CD4-positive, alpha-beta T cell treated with Interleukin-6 at 100 ng/mL for 8 hours (primary cell): ENCODE measurements at regions not wholly inside any gene's neighbourhood (a gene's known extent, or its start where the extent isn't known, plus 50 kb on each side); places are given as distances from the start of the nearest gene placed in this dataset.
A peak's percentile ranks its signal among the peaks of the same experiment; 100 is the strongest.

Experiments
- DNase-seq: peaks from one replicate; pipeline ENCODE4 v3.0.0-alpha.2; 2020; ENCODE audit warnings: mixed read lengths, low spot score

DNA sequence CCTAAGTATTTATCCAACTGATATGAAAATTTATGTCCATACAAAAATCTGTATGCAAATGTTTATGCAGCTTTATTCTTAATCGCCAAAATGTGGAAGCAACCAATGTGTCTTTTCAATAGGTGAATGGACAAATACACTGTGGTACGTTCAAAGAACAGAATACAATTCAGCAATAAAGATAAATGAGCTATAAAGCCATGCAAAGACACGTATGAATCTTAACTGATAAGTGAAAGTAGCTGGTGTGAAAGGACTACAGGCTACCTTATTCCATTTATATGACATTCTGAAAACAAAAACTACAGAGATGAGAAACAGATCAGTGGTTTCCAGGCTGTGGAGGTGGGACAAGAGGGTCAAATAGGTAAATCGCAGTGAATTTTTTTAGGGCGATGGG, 419.6 kb upstream of the B3GALT2 start:
- DNase-seq, result no peak

DNA sequence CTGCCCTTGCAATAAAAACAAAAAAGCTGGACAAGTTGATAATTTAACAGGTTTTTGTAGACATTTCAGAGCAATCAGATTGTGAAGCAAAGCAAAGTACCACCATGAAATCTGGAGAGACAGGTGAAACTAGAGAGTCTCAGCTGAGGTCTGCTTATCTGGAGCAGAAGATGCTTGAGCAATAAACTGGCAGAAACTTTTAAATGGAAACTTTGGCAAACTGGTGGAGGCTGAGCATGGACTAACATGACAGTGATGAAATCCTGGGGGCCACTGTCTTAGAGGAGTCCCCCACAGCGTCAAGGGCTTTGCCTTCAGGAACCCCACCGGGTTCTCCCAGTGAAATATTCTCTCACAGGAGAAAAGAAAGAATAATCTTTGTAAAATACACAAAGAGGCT, 416.3 kb upstream of the B3GALT2 start:
- DNase-seq, result no peak

DNA sequence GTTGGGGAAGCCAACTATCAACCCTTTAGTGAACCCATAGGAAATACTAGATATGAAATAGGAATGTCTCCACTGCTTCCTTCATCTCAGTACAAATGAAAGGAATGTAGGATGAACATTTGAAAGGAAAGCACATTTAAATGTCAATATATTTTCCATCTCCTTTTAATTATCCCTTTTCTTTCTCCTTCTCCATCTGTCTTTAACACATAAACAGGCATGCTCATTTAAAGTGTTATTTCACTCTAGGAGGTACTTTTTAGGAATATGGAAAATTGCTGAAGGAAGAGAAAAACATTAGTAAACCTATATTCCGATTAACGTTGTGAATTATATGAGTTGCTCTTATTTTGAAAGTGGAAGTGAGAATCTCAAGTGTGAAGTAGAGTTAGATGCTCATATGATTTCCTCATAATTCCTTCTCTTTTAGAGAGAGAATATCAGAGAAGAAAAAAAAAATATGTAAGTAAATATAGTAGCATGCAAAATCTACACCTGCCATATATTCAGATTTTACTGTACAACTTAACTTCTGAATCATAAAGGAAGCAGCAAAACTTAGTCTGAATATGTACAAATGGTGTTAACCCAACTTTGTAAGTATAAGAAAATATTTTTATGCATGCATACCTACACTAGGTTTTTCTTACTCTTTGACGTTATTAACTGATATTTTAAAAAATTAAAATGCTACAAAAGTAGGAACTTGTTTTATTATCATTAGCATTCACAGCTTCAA, 406.9 kb upstream of the B3GALT2 start:
- DNase-seq, result no peak

GRCh38 chr1:193592317-193592716, 405.9 kb upstream of the B3GALT2 start:
- peak; percentile 26 for DNase-seq

DNA sequence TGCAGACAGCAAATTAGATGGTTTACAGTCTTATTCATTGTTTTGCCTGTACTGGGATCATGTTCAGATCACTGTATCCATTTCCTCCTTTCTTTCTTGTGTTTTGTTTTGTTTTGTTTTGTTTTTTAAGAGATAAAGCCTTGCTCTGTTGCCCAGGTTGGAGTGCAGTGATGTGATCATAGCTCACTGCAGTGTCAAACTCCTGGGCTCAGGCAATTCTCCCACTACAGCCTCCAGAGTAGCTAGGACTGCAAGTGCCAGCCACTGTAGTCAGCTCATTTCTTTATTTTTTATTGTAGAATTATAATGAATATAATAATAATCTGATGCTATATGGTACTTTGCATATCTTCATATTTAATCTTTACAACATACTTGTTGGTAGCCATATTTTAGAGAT, 403.7 kb upstream of the B3GALT2 start:
- no peak for DNase-seq

DNA sequence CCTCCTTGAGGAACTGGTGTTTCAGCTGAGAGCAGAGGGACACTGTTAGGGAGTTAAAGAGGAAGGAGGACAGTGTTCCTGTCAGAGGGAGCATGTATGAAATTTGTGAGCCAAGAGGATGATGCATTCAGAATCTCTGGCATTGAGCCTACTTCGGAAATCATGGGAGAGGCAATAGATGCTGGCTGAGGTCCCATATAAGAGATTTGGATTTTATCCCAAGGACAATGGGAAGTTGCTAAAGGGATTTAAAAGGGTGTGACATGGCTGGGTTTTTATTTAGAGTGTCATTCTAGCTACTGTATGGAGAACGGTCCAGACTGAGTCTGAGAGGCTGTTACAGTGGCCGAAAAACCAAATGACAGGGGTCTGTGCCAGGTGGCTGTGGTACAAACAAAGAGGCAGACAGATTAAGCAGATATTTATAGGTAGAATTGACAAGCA, 403.2 kb upstream of the B3GALT2 start:
- no peak for DNase-seq

- DNase-seq, result no peak
These were observed 402.1 kb upstream of the B3GALT2 start for GRCh38 chr1:193588311-193589082.

- no peak for DNase-seq
These were observed 398.4 kb upstream of the B3GALT2 start for GRCh38 chr1:193584731-193585239.

DNA sequence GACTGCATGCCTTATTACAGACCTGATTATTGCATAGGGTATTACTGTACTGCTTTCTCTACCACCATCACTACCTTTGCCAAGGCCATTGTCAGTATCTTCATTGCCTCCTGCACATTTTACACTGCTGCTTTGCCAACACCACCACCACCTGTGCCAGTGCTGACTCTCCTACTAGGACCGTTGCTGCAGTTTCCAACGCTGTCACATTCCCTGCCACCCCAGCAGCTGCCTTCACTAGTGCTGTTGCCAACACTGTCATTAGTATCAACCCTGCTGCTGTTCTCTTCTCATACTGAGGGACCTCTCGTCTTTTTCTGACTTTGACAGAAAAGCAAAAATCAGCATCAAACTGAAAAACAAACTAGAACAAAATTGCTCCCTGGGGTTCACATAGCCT, 394.9 kb upstream of the B3GALT2 start:
- no peak for DNase-seq

- DNase-seq, result no peak
These were observed 394.0 kb upstream of the B3GALT2 start for GRCh38 chr1:193580419-193580818.

- no peak for DNase-seq
These were observed 392.9 kb upstream of the B3GALT2 start for GRCh38 chr1:193579323-193579722.

DNA sequence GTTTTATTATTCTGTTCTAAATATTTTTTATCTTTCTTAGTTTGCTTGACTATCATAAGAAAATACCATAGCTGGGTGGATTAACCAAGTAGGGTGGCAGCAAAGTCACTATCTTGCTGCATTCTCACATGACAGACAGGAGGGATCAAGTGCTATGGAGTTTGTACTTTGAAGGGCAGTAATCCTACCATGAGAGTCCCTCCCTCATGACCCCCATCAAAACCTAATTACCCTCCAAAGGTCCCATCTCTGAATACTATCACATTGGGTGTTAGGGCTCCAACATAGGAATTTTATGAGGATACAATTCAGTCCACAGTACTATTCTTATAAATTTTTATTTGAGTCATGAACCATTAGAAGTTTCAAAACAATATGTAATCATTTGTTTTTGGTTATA, 388.5 kb upstream of the B3GALT2 start:
- no peak for DNase-seq

DNA sequence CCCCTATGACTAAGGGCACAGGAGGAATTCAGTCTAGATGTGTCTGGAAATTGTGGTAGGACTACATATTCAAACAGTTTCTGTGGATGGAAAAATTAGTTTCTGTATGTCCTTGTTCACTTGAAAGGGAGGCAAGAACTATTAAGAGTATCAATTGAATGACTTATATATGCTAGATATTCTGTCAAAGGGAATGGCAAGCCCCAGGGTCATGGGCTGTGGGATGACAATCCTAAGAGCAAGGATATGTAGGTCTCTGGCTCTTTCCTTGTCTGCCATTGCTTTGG, 383.5 kb upstream of the B3GALT2 start:
- no peak for DNase-seq

DNA sequence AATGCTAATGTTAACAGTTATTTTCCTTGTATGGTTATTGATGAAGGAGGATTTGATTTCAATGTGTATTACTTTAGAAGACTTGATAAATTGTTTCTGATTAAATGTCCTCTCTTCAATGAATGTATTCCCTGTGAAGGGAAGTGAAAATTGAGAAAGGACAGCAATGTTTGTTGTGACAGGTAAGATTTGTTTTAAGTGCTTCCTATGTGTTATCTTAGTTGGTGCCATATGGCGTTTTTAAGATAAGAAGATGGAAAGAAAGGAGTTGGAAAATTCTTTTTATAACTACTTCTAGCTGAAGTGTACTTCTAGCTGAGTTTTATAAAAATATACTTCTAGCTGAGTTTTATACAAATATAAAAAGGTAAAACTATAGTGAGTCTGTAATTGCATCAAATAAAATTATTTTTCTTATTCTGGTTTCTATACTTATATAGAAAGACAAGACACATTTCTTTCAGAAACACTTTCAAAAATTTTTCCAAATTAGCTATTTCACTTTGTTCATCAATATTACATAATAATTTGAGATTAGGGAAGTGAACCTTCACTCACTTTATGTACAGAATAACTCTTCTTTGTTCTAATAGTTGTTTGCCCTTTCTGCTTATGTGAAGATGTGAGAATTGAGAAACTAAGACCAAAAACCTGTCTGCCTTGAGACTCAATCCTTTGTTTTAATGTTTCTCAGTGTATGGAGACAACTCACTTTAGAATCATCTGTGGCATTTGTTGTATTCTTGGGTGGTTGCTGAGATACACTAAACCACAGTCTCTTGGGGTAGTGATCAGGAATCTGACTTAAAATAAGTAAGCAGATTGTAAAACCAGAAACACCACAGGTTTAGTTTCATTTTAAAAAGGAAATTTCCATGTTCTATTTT, 382.9 kb upstream of the B3GALT2 start:
- DNase-seq, result peak; percentile 35

- no peak for DNase-seq
These were observed 382.1 kb upstream of the B3GALT2 start for GRCh38 chr1:193568512-193568911.

- DNase-seq, result no peak
These were observed 381.5 kb upstream of the B3GALT2 start for GRCh38 chr1:193567937-193568336.

GRCh38 chr1:193566735-193567134, 380.3 kb upstream of the B3GALT2 start:
- no peak for DNase-seq

- DNase-seq, result no peak
These were observed 379.7 kb upstream of the B3GALT2 start for GRCh38 chr1:193565971-193566577.

GRCh38 chr1:193562121-193562520, 375.7 kb upstream of the B3GALT2 start:
- no peak for DNase-seq

GRCh38 chr1:193558491-193559028, 372.1 kb upstream of the B3GALT2 start:
- DNase-seq, result peak; percentile 21

DNA sequence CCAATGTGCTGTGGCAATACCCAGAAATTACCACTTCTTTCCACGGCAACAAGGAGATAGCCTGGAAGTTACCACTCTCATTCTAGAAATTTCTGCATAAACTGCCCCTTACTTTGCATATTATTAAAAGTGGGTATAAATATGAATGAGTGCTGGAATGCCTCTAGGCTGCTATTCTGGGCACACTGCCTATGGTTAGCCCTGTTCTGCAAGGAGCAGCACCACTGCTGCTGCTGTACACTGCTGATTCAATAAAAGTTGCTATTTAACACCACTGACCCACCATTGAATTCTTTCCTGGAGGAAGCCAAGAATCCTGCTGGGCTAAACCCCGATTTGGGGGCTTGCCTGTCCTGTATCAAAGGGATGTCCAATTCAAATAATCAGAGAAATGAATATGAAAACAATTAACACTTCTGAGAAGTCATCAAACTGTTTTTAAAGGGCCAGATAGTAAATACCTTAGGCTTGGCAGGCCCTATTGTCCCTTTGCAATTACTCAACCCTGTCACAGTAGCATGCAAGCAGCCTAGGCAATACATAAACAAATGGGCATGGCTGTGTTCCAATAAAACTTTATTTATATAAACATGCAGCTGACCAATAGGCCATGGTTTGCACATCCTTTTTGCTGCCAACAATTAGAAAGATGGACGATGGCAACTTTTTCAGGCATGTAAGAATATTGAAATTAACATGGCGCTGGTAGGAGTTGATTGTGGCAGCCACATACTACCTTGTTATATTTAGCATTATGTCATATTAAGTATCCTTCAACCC, 369.4 kb upstream of the B3GALT2 start:
- no peak for DNase-seq
